Heart left ventricle (tissue), 13 donors: ENCODE measurements at regions not wholly inside any gene's neighbourhood (a gene's known extent, or its start where the extent isn't known, plus 50 kb on each side); places are given as distances from the start of the nearest gene placed in this dataset.

Experiments used
- POLR2A ChIP-seq, 2 donors: fragments of 450-650 bp; IDR thresholded peaks; one replicate each; pipeline ENCODE4 v1.6.1; 2017; ENCODE audit warnings: antibody characterized with exemption in 2 of 2, mild to moderate bottlenecking in 2 of 2, moderate library complexity in 2 of 2
- TF ChIP-seq, protein P1 (sequence below), 12 donors: fragments of 200-600 bp; sonication (generic) in 4 of 12; IDR thresholded peaks; one replicate each; pipeline versions ENCODE4 v1.5.0 to v1.8.0; 2018 to 2022; ENCODE audit warnings: antibody characterized with exemption in 12 of 12, mild to moderate bottlenecking in 5 of 12
- donor health status: ischemic (EF 13 %, LVEDD 7.1; RV severe dilation, severe dysfunction).
- donor health status: DM: no; HTN: yes; CAD: no.
- donor health status: DM: no; HTN: no; CAD: no.
- donor health status: ischemic (EF 25% LVEDD 6.9; RV normal size, moderate dysfunction).
- donor health status: ischemic (EF 25% LVEDD 5.7; RV mildly dilated, moderate dysfunction).
- donor health status: ischemic (EF 35%, LVEDD 5.7; RV mildly dilated, moderate dysfunction).
- donor health status: nonischemic (EF 11% LVEDD 7.7; RV severe dilation, severe dysfunction).
- donor health status: DM: yes; HTN: yes; CAD: no.
- donor health status: PGD.
- donor health status: ischemic (EF 29% LVEDD 5.4; RV normal size, mild dysfunction).
- donor health status: nonischemic (EF 23%, LVEDD 6.1; RV moderate dilation, normal function).

DNA sequence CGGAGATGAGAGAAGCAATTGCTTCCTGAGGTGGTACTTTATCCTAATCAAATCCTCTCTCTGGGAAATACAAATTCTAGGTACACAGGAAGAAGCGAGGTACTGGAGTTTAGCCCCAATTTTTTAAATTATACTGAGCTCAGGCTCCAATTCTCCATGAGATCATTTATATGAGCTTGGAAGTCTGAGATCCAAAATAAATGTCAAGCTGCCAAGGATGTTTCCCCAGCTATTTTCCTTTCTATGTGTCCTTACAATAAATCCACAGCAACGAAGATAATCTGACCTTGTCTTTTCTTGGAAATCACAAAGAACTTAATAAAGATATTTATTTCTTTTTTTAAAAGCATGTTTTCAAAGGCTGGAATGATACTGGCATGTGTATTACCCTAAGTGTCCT, 597.3 kb downstream of the GABRG2 start:
- TF ChIP-seq POLR2A (IDR thresholded peaks at IDR 0.05) = no peak
- TF ChIP-seq, protein P1, sequence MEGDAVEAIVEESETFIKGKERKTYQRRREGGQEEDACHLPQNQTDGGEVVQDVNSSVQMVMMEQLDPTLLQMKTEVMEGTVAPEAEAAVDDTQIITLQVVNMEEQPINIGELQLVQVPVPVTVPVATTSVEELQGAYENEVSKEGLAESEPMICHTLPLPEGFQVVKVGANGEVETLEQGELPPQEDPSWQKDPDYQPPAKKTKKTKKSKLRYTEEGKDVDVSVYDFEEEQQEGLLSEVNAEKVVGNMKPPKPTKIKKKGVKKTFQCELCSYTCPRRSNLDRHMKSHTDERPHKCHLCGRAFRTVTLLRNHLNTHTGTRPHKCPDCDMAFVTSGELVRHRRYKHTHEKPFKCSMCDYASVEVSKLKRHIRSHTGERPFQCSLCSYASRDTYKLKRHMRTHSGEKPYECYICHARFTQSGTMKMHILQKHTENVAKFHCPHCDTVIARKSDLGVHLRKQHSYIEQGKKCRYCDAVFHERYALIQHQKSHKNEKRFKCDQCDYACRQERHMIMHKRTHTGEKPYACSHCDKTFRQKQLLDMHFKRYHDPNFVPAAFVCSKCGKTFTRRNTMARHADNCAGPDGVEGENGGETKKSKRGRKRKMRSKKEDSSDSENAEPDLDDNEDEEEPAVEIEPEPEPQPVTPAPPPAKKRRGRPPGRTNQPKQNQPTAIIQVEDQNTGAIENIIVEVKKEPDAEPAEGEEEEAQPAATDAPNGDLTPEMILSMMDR (IDR thresholded peaks at IDR 0.05) = no peak
